Astrocyte of the spinal cord (primary cell): ENCODE measurements at regions not wholly inside any gene's neighbourhood (a gene's known extent, or its start where the extent isn't known, plus 50 kb on each side); places are given as distances from the start of the nearest gene placed in this dataset.

Experiments used
- DNase-seq: peaks from one replicate; pipeline ENCODE4 v3.0.0; 2011; ENCODE audit warnings: low read depth, low spot score
- H3K4me3 ChIP-seq: 2 replicates; pipeline ENCODE4 v1.5.1; 2011; ENCODE audit warnings: low read depth, mild to moderate bottlenecking, low read length, moderate library complexity
- in situ Hi-C: cut with HindIII; loops from 2 replicates; pipeline ENCODE4 v1.10.0; 2017; ENCODE audit warnings: low sequenced_read_pairs
- TF ChIP-seq, protein P1 (sequence below): IDR thresholded peaks from 2 replicates; pipeline ENCODE4 v1.5.1; 2012; ENCODE audit warnings: low read depth, mild to moderate bottlenecking, low read length, inconsistent platforms

DNA sequence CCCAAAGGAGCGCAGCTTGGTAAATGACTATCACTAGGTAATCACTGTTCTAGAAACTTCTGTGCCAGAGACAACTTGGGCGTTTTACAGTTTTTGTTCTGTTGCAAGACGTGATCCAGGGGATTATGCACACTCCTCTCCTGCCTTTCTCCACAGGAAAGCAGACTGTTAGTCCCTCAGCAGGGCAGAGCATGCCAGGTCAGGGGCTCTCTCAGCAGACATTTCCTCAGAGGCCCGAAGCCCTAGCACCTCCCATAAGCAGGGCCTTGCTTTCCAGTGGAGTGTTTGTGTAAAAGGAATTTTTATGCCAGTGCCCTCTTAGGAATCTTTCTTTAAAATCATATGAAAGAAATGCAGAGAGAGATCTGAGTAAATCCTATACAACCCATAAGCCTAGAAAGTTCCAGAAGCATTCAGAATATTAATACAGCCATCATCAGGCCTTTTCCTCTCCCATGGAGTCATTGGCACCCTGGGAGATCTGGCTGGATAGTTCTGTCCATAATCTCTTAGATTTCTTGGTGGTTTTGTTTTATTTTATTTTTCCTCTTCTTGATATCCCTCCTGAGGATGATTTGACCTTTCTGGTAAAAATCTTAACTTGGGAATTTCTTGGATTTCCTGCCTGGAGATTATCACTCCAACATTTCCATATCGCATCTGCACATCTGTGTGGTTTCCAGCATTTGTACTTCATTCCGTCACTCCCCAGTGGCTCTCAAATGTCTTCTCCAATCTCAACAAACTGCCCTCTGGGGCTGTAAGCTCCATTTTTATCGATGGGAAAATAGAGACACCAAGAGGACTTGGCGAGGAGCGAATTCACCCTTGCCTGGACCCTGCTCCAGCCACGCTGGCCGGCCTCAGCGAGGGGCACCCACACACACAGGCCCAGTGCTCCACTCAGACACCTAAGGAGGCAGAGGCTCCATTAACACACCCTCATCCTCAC is 116.1 kb downstream of the PSMG1 start:
- no peak for DNase-seq
- H3K4me3 ChIP-seq = no peak overlapping the region
- TF ChIP-seq, protein P1, sequence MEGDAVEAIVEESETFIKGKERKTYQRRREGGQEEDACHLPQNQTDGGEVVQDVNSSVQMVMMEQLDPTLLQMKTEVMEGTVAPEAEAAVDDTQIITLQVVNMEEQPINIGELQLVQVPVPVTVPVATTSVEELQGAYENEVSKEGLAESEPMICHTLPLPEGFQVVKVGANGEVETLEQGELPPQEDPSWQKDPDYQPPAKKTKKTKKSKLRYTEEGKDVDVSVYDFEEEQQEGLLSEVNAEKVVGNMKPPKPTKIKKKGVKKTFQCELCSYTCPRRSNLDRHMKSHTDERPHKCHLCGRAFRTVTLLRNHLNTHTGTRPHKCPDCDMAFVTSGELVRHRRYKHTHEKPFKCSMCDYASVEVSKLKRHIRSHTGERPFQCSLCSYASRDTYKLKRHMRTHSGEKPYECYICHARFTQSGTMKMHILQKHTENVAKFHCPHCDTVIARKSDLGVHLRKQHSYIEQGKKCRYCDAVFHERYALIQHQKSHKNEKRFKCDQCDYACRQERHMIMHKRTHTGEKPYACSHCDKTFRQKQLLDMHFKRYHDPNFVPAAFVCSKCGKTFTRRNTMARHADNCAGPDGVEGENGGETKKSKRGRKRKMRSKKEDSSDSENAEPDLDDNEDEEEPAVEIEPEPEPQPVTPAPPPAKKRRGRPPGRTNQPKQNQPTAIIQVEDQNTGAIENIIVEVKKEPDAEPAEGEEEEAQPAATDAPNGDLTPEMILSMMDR = no peak
- in situ Hi-C loops = no loop called here

DNA sequence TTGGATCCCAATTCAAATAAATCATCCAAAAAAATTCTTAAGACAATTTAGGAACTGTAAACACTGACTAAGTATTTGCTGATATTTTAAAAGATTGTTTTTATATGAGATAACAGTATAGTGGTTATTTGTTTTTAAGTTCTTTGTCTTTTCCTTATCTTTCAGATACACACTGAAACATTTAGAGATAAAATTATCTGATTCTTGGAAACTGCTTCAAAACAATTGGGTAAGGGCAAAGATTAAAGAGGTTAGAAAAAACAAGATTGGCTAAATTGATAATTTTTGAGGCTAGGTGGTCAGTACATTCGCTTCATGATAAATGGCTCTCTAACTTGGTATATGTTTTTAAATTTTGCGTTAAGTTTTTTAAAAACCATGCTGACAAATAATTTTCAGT is 117.3 kb downstream of the PSMG1 start:
- no peak for DNase-seq
- no peak overlapping the region for H3K4me3 ChIP-seq
- in situ Hi-C loops = no loop called here
- TF ChIP-seq, protein P1 = no peak

DNA sequence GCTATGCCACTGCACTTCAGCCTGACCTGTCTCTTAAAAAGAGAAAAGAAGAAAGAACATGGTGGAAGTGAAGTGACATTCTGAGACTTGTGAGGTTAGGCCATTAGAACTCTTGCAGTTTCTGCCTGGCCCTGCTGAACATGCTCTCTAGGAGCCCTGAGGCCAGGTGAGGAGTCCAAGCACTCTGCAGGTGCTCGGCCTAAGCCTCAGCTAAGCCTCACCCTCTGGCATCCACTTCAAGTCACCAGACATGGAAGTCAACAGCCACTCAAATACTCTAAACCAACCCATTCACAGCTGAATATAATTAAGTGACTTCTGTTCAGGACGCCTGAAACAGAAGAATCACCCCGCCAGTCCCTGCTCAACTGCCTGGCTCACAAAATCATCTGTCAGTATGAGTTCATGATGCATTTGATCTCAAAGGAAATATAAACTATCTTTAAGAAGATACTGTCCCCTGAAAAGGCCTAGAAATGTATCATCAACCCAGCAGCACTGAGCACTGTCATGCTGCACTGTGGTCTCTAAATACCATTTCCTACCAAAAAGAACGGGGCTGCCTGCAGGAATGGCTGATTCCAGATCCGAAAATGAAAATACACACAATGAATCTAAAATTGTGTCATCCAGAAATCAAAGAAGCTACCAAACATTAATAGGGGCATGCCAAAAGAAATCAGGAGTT is 118.8 kb downstream of the PSMG1 start:
- TF ChIP-seq, protein P1 = no peak
- in situ Hi-C loops = no loop called here
- no peak for DNase-seq
- no peak overlapping the region for H3K4me3 ChIP-seq

DNA sequence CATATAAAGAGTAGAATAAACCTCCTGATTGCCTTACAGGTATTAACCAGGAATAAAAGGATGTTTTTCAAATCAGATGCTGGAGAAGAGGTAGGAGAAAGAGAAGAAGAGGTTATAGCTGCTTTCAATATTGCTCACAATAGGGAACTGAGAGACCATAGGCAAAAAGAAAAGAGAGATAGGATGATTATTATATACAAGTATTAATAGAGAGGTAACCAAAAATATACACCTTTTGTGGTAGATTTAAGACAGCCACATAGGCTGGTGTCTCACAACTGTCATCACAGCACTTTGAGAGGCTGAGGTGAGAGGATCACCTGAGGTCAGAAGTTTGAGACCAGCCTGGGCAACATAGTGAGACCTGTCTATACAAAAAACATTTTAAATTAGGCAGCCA is 119.7 kb downstream of the PSMG1 start:
- no peak for DNase-seq
- TF ChIP-seq, protein P1 = no peak
- H3K4me3 ChIP-seq = no peak overlapping the region
- in situ Hi-C loops = no loop called here

DNA sequence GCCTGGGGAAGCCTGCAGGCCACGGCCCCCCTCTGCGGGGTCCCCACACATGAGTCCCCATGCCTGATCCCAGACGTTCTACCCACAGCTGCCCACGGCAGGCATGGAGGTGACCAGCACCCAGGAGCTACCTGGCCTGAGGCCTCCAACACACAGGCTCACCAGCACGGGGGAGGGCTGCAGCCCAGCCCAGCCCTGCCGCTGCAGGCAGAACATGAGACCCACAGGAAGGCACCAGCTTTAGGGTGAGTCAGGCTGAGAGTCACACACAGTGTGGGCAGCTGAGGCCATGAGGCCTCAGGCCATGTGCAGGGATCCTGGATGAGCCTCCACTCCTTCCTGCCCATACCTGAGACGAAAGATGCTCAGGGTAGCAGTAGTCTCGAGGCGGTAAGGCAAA is 121.1 kb downstream of the PSMG1 start:
- DNase-seq = no peak
- H3K4me3 ChIP-seq = no peak overlapping the region
- in situ Hi-C loops = no loop called here
- TF ChIP-seq, protein P1 = no peak

DNA sequence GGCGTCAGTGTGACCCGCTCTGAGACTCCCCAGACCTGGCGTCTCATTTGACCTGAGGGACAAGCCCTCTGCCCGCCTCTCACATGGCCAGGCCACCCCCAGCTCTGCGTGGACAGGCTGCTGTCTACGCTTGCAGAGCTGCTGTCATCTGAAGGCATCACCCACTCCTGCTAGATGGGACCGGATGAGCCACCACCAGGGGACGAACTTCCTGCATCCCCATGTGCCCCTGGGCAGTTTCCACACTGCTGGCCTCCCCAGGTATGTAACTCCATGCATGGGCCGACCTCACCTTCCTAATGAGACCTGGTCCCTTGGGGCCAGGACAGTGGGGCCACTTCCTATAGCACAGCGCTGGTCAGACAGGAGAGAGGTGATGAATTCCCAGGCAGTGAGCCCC is 121.5 kb downstream of the PSMG1 start:
- no peak for DNase-seq
- H3K4me3 ChIP-seq = no peak overlapping the region
- in situ Hi-C loops = no loop called here
- TF ChIP-seq, protein P1 = no peak
